Naive thymus-derived CD4-positive, alpha-beta T cell (primary cell): ENCODE measurements at regions not wholly inside any gene's neighbourhood (a gene's known extent, or its start where the extent isn't known, plus 50 kb on each side); places are given as distances from the start of the nearest gene placed in this dataset.
"Not testable (repeated sequence)": the region's sequence is repeated elsewhere in the genome, so short reads cannot be mapped to it uniquely, and the experiment has no call there.

Source experiments
- ATAC-seq: fragments of 150-1000 bp; cut with Tn5 transposase; 2 replicates; pipeline ENCODE4 v1.10.0; 2021; ENCODE audit warnings: mild to moderate bottlenecking, moderate library complexity
- CTCF ChIA-PET: fragments of 350-600 bp; sonication (Branson Sonifier 250); formaldehyde crosslinking; loops from one replicate; lab custom pipeline; 2021; ENCODE audit warnings: antibody characterized with exemption; lab: Charles Lee
- POLR2A ChIA-PET: fragments of 350-600 bp; sonication (Branson Sonifier 250); formaldehyde crosslinking; loops from one replicate; lab custom pipeline; 2021; ENCODE audit warnings: antibody characterized with exemption, inconsistent platforms; lab: Charles Lee
- DNase-seq, 9 donors: peaks; one replicate each; pipeline versions ENCODE4 v3.0.0 to v3.0.0-alpha.2; 2020 to 2022; ENCODE audit warnings: mixed read lengths in 1 of 9
- H3K27ac ChIP-seq: one replicate; pipeline ENCODE4 v1.7.0; 2013; ENCODE audit warnings: mild to moderate bottlenecking, low read depth, low read length, moderate library complexity
- H3K27me3 ChIP-seq, 2 donors: one replicate each; pipeline ENCODE4 v1.7.0; 2013; ENCODE audit warnings: low read length in 2 of 2, mild to moderate bottlenecking in 2 of 2, moderate library complexity in 2 of 2; ENCODE audit not compliant: control insufficient read depth in 2 of 2, insufficient read depth in 2 of 2
- H3K36me3 ChIP-seq, 3 experiments: 1 replicate in 2 of 3; 2 replicates in 1 of 3; pipeline ENCODE4 v1.7.0; 2013; ENCODE audit warnings: low read length in 3 of 3, mild to moderate bottlenecking in 3 of 3, moderate library complexity in 1 of 3; ENCODE audit not compliant: insufficient read depth in 3 of 3, control insufficient read depth in 2 of 3
- H3K4me1 ChIP-seq, 2 donors: one replicate each; pipeline ENCODE4 v1.7.0; 2013; ENCODE audit warnings: low read length in 2 of 2, mild to moderate bottlenecking in 2 of 2, moderate library complexity in 1 of 2; ENCODE audit not compliant: control insufficient read depth in 2 of 2, insufficient read depth in 2 of 2
- H3K4me3 ChIP-seq: 2 replicates; pipeline ENCODE4 v1.7.0; 2013; ENCODE audit warnings: mild to moderate bottlenecking, low read length
- H3K9me3 ChIP-seq, 3 experiments: 1 replicate in 2 of 3; 2 replicates in 1 of 3; pipeline ENCODE4 v1.7.0; 2013; ENCODE audit warnings: low read length in 3 of 3; ENCODE audit not compliant: control insufficient read depth in 2 of 3
- H3K27ac Mint-ChIP-seq, 9 donors: one replicate each; pipeline ENCODE4 v1.8.0; 2020 to 2022; ENCODE audit warnings: mixed read lengths in 9 of 9, mild to moderate bottlenecking in 8 of 9, moderate library complexity in 5 of 9, inconsistent platforms in 2 of 9
- H3K27me3 Mint-ChIP-seq, 5 donors: one replicate each; pipeline ENCODE4 v1.8.0; 2021 to 2022; ENCODE audit warnings: mixed read lengths in 5 of 5, mild to moderate bottlenecking in 1 of 5
- H3K36me3 Mint-ChIP-seq, 5 donors: one replicate each; pipeline ENCODE4 v1.8.0; 2020 to 2022; ENCODE audit warnings: mixed read lengths in 5 of 5, mild to moderate bottlenecking in 3 of 5, inconsistent platforms in 1 of 5
- H3K4me1 Mint-ChIP-seq, 7 donors: one replicate each; pipeline ENCODE4 v1.8.0; 2020 to 2022; ENCODE audit warnings: mixed read lengths in 7 of 7, mild to moderate bottlenecking in 3 of 7, inconsistent platforms in 1 of 7
- H3K4me3 Mint-ChIP-seq, 10 donors: one replicate each; pipeline ENCODE4 v1.8.0; 2020 to 2022; ENCODE audit warnings: mild to moderate bottlenecking in 10 of 10, mixed read lengths in 10 of 10, moderate library complexity in 6 of 10, inconsistent platforms in 2 of 10
- H3K9me3 Mint-ChIP-seq, 11 donors: one replicate each; pipeline ENCODE4 v1.8.0; 2020 to 2022; ENCODE audit warnings: mixed read lengths in 11 of 11, mild to moderate bottlenecking in 4 of 11, inconsistent platforms in 1 of 11, moderate library complexity in 1 of 11
- intact Hi-C, 2 donors: fragments of 100-400 bp; cut with micrococcal nuclease; formaldehyde crosslinking; loops; one replicate each; pipeline ENCODE4 v1.15.1; 2023

DNA sequence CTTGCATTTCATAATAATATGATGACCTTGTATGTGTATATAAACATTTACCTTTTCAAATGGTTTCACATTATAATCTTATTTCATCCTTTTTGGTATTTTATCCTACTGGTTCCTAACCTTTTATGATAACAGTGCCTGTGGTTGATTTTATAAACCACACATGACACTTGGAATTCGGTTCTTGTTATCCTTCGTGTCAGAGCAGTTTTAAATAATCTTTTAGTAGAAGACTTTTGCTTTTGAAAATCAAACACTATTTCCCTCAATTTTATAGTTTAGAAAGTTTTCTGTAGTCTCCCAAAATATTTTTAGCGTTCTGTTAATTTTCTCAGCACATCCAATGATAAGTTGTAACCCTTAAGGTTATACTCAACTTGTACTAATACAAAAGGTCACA is 676.8 kb downstream of the RAPGEF2 start:
- Histone ChIP-seq H3K27me3 (no peaks in the 10 kb centered on the region), H3K4me3 (no peak overlapping the region), H3K9me3 (no peaks in the 10 kb centered on the region), H3K27ac (no peak overlapping the region), H3K4me1 (no peaks in the 10 kb centered on the region), H3K36me3 (no peaks in the 10 kb centered on the region)
- ChIA-PET CTCF (no interaction called here), POLR2A (no interaction called here)
- Mint-ChIP-seq H3K27me3 (no peaks in the 10 kb centered on the region), H3K36me3 (no peaks in the 10 kb centered on the region), H3K4me3 (no peak overlapping the region), H3K27ac (no peak overlapping the region), H3K9me3 (peaks cover 0 to 6% (median 1%) of the 10 kb centered on the region in 11 donors), H3K4me1 (no peaks in the 10 kb centered on the region)
- ATAC-seq: no peak
- intact Hi-C loops: no loop called here
- no peak for DNase-seq

DNA sequence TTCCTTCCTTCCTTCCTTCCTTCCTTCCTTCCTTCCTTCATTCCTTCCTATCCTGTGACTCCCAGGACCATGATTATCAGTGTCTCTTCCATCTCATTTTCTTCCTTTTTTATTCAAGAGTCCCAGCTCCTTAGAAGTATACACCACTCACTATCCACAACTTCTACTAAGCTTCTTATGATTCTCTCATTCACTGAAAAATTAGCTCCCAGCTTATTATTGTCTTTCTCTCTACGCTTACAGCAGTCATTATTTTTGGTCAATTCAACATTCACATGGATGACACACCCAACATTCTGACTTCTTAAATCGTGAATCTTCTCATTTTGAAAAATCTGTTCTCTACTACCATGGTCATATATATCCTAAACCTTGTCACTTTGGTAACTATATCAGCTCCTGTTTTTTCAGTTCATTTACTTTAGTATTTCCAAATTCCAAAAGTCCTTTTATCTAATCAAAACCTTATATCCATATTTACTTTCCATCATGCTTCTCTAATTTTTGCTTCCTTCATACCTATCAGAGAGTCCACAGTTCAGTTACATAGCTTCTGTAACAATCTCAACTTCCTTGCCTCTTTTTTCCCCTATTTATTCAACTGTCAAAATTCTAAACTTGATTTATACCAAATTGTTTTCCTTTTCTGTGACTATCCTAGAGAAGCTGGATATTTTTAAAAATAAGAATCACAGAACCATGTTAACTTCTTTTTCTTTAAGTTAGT is 677.5 kb downstream of the RAPGEF2 start:
- ATAC-seq (no peak), DNase-seq (no peak)
- H3K27ac ChIP-seq: no peak overlapping the region
- CTCF ChIA-PET: no interaction called here
- no peaks in the 10 kb centered on the region for H3K9me3 ChIP-seq
- peaks cover 0 to 9% (median 4%) of the 10 kb centered on the region in 11 donors for H3K9me3 Mint-ChIP-seq
- no peak overlapping the region for H3K4me3 Mint-ChIP-seq
- H3K27me3 ChIP-seq: no peaks in the 10 kb centered on the region
- H3K4me3 ChIP-seq: no peak overlapping the region
- H3K36me3 Mint-ChIP-seq: no peaks in the 10 kb centered on the region
- H3K4me1 ChIP-seq: no peaks in the 10 kb centered on the region
- H3K27ac Mint-ChIP-seq: no peak overlapping the region
- H3K27me3 Mint-ChIP-seq: no peaks in the 10 kb centered on the region
- intact Hi-C loops: no loop called here
- H3K36me3 ChIP-seq: no peaks in the 10 kb centered on the region
- POLR2A ChIA-PET: no interaction called here
- no peaks in the 10 kb centered on the region for H3K4me1 Mint-ChIP-seq

DNA sequence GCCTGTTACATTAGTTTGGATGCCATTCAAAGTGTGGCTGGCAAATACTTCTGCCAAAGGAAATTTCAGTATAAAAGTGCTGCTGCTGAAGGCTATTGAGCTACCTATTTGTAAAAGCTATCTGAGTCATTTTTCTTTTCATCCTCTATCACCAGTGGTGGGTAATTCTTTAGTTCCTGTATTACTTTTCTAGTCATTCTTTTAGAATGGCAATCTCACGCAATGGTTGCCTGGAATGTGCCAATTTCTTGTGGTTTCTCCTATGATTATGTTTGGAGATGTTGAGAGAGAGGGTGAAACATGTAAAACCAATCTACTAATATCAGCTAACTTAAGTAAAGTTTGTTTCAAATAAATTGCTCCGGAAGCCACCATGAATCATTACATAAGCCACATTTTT is 685.0 kb downstream of the RAPGEF2 start:
- Mint-ChIP-seq H3K27me3 (no peaks in the 10 kb centered on the region), H3K4me3 (no peak overlapping the region), H3K36me3 (peaks cover 0 to 5% (median 0%) of the 10 kb centered on the region in 5 donors), H3K9me3 (peaks cover 0 to 14% (median 3%) of the 10 kb centered on the region in 11 donors), H3K27ac (no peak overlapping the region), H3K4me1 (no peaks in the 10 kb centered on the region)
- Histone ChIP-seq H3K4me3 (no peak overlapping the region), H3K36me3 (no peaks in the 10 kb centered on the region), H3K27ac (no peak overlapping the region), H3K4me1 (no peaks in the 10 kb centered on the region), H3K27me3 (no peaks in the 10 kb centered on the region), H3K9me3 (no peaks in the 10 kb centered on the region)
- intact Hi-C loops: no loop called here
- ChIA-PET CTCF (no interaction called here), POLR2A (no interaction called here)
- ATAC-seq (no peak), DNase-seq (no peak)

- ChIA-PET POLR2A (no interaction called here), CTCF (no interaction called here)
- ATAC-seq: no peak
Measured at GRCh38 chr4:159791334-159791733, 688.5 kb downstream of the RAPGEF2 start.

GRCh38 chr4:159804592-159804991 is 701.7 kb downstream of the RAPGEF2 start:
- DNase-seq, H3K4me3 ChIP-seq, H3K27me3 Mint-ChIP-seq, CTCF ChIA-PET, H3K9me3 ChIP-seq, ATAC-seq, H3K4me3 Mint-ChIP-seq, H3K36me3 Mint-ChIP-seq, POLR2A ChIA-PET, H3K36me3 ChIP-seq, H3K4me1 Mint-ChIP-seq, H3K4me1 ChIP-seq, H3K27ac Mint-ChIP-seq, H3K27me3 ChIP-seq, H3K27ac ChIP-seq, intact Hi-C loops: not testable (repeated sequence)
- H3K9me3 Mint-ChIP-seq: peaks cover 0 to 12% (median 0%) of the 10 kb centered on the region in 11 donors

More at GRCh38 chr4:159791334-159791733, 688.5 kb downstream of the RAPGEF2 start:
- Histone ChIP-seq H3K4me3 (no peak overlapping the region), H3K9me3 (no peaks in the 10 kb centered on the region), H3K27me3 (no peaks in the 10 kb centered on the region), H3K4me1 (no peaks in the 10 kb centered on the region), H3K27ac (no peak overlapping the region), H3K36me3 (no peaks in the 10 kb centered on the region)
- Mint-ChIP-seq H3K27ac (no peak overlapping the region), H3K4me3 (no peak overlapping the region), H3K36me3 (peaks cover 0 to 5% (median 0%) of the 10 kb centered on the region in 5 donors), H3K4me1 (no peaks in the 10 kb centered on the region), H3K9me3 (peaks cover 0 to 10% (median 0%) of the 10 kb centered on the region in 11 donors), H3K27me3 (no peaks in the 10 kb centered on the region)
- no peak for DNase-seq
- intact Hi-C loops: no loop called here

DNA sequence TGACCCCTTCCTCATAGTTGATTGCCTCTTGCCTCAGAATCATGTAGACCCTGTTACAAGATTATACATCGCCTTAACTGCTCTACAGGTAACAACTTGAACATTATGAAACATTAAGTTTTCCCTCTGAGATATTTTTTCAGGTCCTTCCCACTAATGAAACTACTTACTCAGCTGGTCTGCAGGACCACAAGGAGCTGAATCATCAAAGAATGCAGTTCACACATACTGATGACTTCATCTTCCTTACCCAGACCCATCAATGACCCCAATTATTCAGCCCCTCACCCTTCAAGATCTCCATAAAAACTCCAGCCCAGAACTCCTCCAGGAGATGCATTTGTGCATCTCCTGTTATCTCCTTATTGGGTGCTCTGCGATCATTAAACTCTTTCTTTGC is 720.9 kb downstream of the RAPGEF2 start:
- H3K36me3 Mint-ChIP-seq: no peaks in the 10 kb centered on the region
- no peak overlapping the region for H3K27ac Mint-ChIP-seq
- no peak overlapping the region for H3K4me3 ChIP-seq
- H3K9me3 ChIP-seq: no peaks in the 10 kb centered on the region
- H3K9me3 Mint-ChIP-seq: peaks cover 0 to 17% (median 8%) of the 10 kb centered on the region in 11 donors
- no peaks in the 10 kb centered on the region for H3K36me3 ChIP-seq
- intact Hi-C loops: no loop called here
- no peaks in the 10 kb centered on the region for H3K4me1 ChIP-seq
- ChIA-PET CTCF (no interaction called here), POLR2A (no interaction called here)
- DNase-seq (no peak), ATAC-seq (no peak)
- H3K27me3 Mint-ChIP-seq: no peaks in the 10 kb centered on the region
- H3K4me3 Mint-ChIP-seq: no peak overlapping the region
- no peaks in the 10 kb centered on the region for H3K27me3 ChIP-seq
- no peak overlapping the region for H3K27ac ChIP-seq
- H3K4me1 Mint-ChIP-seq: no peaks in the 10 kb centered on the region

DNA sequence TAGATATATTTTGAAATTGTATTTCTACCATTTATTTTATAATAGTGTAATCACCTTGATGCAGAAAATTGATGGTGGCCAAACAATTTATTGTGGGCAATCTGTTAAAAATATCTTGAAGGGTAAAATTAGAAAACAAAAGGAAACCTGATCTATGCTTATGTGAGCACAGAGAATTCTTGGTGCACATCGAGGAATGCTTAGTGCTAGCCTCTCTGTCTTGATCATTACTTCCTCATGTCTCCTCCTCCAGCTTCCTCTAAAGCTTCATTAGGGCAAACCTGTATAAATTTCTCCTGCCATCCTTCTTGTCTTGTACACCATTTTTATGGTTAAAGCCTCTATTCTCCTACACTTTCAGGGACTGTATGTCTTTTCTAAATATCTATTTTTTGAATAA is 725.8 kb downstream of the RAPGEF2 start:
- no peak for ATAC-seq
- no peaks in the 10 kb centered on the region for H3K4me1 Mint-ChIP-seq
- H3K4me1 ChIP-seq: no peaks in the 10 kb centered on the region
- H3K27ac ChIP-seq: no peak overlapping the region
- H3K27ac Mint-ChIP-seq: no peak overlapping the region
- no peak overlapping the region for H3K4me3 Mint-ChIP-seq
- H3K36me3 Mint-ChIP-seq: no peaks in the 10 kb centered on the region
- H3K27me3 ChIP-seq: no peaks in the 10 kb centered on the region
- H3K4me3 ChIP-seq: no peak overlapping the region
- no peaks in the 10 kb centered on the region for H3K27me3 Mint-ChIP-seq
- CTCF ChIA-PET: no interaction called here
- H3K9me3 ChIP-seq: no peaks in the 10 kb centered on the region
- H3K36me3 ChIP-seq: no peaks in the 10 kb centered on the region
- no peak for DNase-seq
- POLR2A ChIA-PET: no interaction called here
- intact Hi-C loops: no loop called here
- peaks cover 2 to 18% (median 7%) of the 10 kb centered on the region in 11 donors for H3K9me3 Mint-ChIP-seq
